ENCODE measurements at regions not wholly inside any gene's neighbourhood (a gene's known extent, or its start where the extent isn't known, plus 50 kb on each side); places are given as distances from the start of the nearest gene placed in this dataset.

DNA sequence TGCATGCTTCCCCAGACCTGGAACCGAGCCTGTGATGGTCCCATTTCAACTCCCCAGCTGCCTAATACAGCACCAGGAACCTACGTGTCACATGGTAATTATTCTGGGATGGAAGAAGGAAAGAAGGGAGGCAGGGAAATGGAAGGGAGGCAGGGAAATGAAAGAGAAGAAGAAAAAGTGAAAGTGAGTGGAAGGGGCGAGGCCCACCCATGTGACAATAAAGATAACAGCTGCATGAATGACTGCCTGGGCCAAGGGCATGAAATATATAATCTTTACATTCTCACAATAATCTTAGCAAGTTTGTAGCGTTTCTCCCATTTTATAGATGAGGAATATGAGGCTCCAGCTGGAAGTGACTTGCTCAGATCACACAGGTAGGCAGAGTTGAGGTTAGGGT is 245.0 kb upstream of the PWP1 start:
- no peaks in the 10 kb centered on the region for H3F3A ChIP-seq (ENCODE audit: low read length, unreplicated experiment)
- no peaks in the 10 kb centered on the region for H3K9me3 ChIP-seq (ENCODE audit: low read length)
- no peaks in the 10 kb centered on the region for H3K4me1 ChIP-seq (ENCODE audit: insufficient read depth, low read length)
- no peaks in the 10 kb centered on the region for H3K36me3 ChIP-seq (ENCODE audit: low read depth, low read length)
- DNase-seq, result no peak
- TF ChIP-seq EZH2 (IDR thresholded peaks at IDR 0.05; ENCODE audit: low read length, unreplicated experiment) (no peak), EZH2phosphoT487 (IDR thresholded peaks at IDR 0.05; ENCODE audit: borderline replicate concordance, low read length) (no peak)
- TF ChIP-seq, protein P1, sequence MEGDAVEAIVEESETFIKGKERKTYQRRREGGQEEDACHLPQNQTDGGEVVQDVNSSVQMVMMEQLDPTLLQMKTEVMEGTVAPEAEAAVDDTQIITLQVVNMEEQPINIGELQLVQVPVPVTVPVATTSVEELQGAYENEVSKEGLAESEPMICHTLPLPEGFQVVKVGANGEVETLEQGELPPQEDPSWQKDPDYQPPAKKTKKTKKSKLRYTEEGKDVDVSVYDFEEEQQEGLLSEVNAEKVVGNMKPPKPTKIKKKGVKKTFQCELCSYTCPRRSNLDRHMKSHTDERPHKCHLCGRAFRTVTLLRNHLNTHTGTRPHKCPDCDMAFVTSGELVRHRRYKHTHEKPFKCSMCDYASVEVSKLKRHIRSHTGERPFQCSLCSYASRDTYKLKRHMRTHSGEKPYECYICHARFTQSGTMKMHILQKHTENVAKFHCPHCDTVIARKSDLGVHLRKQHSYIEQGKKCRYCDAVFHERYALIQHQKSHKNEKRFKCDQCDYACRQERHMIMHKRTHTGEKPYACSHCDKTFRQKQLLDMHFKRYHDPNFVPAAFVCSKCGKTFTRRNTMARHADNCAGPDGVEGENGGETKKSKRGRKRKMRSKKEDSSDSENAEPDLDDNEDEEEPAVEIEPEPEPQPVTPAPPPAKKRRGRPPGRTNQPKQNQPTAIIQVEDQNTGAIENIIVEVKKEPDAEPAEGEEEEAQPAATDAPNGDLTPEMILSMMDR (conservative IDR thresholded peaks at IDR 0.05; ENCODE audit: low read depth, low read length), result no peak
- no peak overlapping the region for H2AFZ ChIP-seq (ENCODE audit: low read length)
- H3K27me3 ChIP-seq (ENCODE audit: low read length), result no peaks in the 10 kb centered on the region
- ATAC-seq, result no peak
- H3K27ac ChIP-seq (ENCODE audit: low read length), result no peak overlapping the region
- no peak overlapping the region for H3K4me3 ChIP-seq (ENCODE audit: low read length)
- intact Hi-C loops (cut with micrococcal nuclease), result no loop called here
- no peak overlapping the region for H3K4me2 ChIP-seq (ENCODE audit: low read length)
- no peaks in the 10 kb centered on the region for H3K79me2 ChIP-seq (ENCODE audit: low read length)
- CTCF ChIA-PET, result no interaction called here
- no peak overlapping the region for H3K9ac ChIP-seq (ENCODE audit: low read length)
- H3K9me2 ChIP-seq (replicated peaks; ENCODE audit: low read length), result no peaks in the 10 kb centered on the region
- H4K20me1 ChIP-seq (ENCODE audit: low read length), result no peaks in the 10 kb centered on the region
- POLR2A ChIA-PET (ENCODE audit: unreplicated experiment), result no interaction called here
- BruUV-seq (replicated peaks), result no TSS peak

DNA sequence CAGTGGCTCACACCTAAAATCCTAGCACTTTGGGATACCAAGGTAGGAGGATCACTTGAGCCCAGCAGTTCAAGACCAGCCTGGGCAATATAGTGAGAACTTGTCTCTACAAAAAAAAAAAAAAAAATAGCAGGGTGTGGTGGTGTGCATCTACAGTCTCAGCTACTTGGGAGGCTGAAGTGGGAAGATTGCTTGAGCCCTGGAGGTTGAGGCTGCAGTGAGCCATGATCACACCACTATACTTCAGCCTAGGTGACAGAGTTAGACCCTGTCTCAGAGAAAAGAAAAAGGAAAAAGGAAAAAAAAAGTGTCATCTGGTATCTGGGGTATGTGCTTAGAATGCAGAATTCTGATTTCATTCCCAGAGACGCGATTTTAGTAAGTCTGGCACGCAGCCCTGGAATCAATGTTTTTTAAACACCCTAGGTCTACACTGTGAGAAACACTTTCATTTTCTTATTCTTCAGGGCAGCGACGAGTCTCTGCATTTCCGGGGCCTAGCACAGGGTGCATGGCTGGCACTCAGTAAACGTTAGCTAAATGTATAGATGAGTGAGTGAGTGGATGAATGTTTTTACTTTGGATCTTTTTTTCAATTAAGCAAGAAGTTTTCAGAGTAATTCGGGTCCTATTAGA is 243.8 kb upstream of the PWP1 start:
- Histone ChIP-seq H3K9ac (ENCODE audit: low read length) (no peak overlapping the region), H3K36me3 (ENCODE audit: low read depth, low read length) (no peaks in the 10 kb centered on the region), H3K27me3 (ENCODE audit: low read length) (no peaks in the 10 kb centered on the region), H2AFZ (ENCODE audit: low read length) (no peak overlapping the region), H3K4me2 (ENCODE audit: low read length) (no peak overlapping the region), H4K20me1 (ENCODE audit: low read length) (no peaks in the 10 kb centered on the region), H3K9me2 (replicated peaks; ENCODE audit: low read length) (no peaks in the 10 kb centered on the region), H3K4me3 (ENCODE audit: low read length) (no peak overlapping the region), H3K9me3 (ENCODE audit: low read length) (no peaks in the 10 kb centered on the region), H3F3A (ENCODE audit: low read length, unreplicated experiment) (no peaks in the 10 kb centered on the region), H3K79me2 (ENCODE audit: low read length) (no peaks in the 10 kb centered on the region), H3K27ac (ENCODE audit: low read length) (no peak overlapping the region), H3K4me1 (ENCODE audit: insufficient read depth, low read length) (no peaks in the 10 kb centered on the region)
- TF ChIP-seq EZH2 (IDR thresholded peaks at IDR 0.05; ENCODE audit: low read length, unreplicated experiment) (no peak), EZH2phosphoT487 (IDR thresholded peaks at IDR 0.05; ENCODE audit: borderline replicate concordance, low read length) (no peak)
- TF ChIP-seq, protein P1 (conservative IDR thresholded peaks at IDR 0.05; ENCODE audit: low read depth, low read length), result no peak
- ChIA-PET CTCF (no interaction called here), POLR2A (ENCODE audit: unreplicated experiment) (no interaction called here)
- no peak for ATAC-seq
- BruUV-seq (replicated peaks), result no TSS peak
- DNase-seq, result no peak
- intact Hi-C loops (cut with micrococcal nuclease), result no loop called here

DNA sequence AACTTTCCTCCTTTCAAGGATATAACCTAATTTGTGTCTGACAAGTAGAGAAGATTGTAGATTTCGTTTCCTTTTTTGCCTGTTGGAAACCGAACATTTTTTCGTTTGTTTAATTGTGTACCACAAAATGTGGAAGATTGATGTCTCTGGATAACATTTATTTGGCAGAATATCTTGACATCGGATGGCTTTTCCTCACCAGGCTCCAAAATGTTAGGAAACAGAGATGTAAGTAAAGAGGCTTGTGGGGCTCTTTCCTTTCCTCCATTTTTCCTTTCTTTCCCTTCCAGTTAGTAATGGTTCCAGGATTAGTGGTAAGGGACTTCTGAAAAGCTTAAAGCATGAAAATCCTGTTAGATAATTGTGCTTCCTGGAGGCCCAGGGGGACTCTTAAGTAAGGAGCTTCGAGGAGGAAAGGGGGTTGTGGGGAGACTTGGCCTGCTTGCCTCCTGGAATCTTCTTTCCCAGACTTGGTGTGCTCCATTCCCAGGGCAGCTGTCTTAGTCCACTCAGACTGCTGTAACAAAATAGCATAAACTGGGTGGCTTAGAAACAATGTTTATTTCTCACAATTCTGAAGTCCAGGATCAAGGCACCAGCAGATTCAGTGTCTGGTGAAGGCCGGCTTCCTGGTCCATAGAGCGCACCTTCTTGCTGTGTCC is 243.1 kb upstream of the PWP1 start:
- Histone ChIP-seq H3K4me2 (ENCODE audit: low read length) (no peak overlapping the region), H3K9ac (ENCODE audit: low read length) (no peak overlapping the region), H3F3A (ENCODE audit: low read length, unreplicated experiment) (no peaks in the 10 kb centered on the region), H3K9me2 (replicated peaks; ENCODE audit: low read length) (no peaks in the 10 kb centered on the region), H3K4me3 (ENCODE audit: low read length) (no peak overlapping the region), H3K79me2 (ENCODE audit: low read length) (no peaks in the 10 kb centered on the region), H3K4me1 (ENCODE audit: insufficient read depth, low read length) (no peaks in the 10 kb centered on the region), H4K20me1 (ENCODE audit: low read length) (no peaks in the 10 kb centered on the region), H3K27ac (ENCODE audit: low read length) (no peak overlapping the region), H3K27me3 (ENCODE audit: low read length) (no peaks in the 10 kb centered on the region), H3K36me3 (ENCODE audit: low read depth, low read length) (no peaks in the 10 kb centered on the region), H2AFZ (ENCODE audit: low read length) (no peak overlapping the region), H3K9me3 (ENCODE audit: low read length) (no peaks in the 10 kb centered on the region)
- ChIA-PET POLR2A (ENCODE audit: unreplicated experiment) (no interaction called here), CTCF (no interaction called here)
- TF ChIP-seq EZH2phosphoT487 (IDR thresholded peaks at IDR 0.05; ENCODE audit: borderline replicate concordance, low read length) (no peak), EZH2 (IDR thresholded peaks at IDR 0.05; ENCODE audit: low read length, unreplicated experiment) (no peak)
- TF ChIP-seq, protein P1 (conservative IDR thresholded peaks at IDR 0.05; ENCODE audit: low read depth, low read length), result no peak
- no peak for DNase-seq
- no TSS peak for BruUV-seq (replicated peaks)
- intact Hi-C loops (cut with micrococcal nuclease), result no loop called here
- ATAC-seq, result no peak

Data from PC-3 (cell line).